VCaP (cell line): ENCODE measurements at regions not wholly inside any gene's neighbourhood (a gene's known extent, or its start where the extent isn't known, plus 50 kb on each side); places are given as distances from the start of the nearest gene placed in this dataset.
A peak's percentile ranks its signal among the peaks of the same experiment; 100 is the strongest.

Experiments
- H3K27ac ChIP-seq: fragments of 450-650 bp; 2 replicates; pipeline ENCODE4 v1.5.1; 2017
- TF ChIP-seq, protein P1 (sequence below): fragments of 450-650 bp; conservative IDR thresholded peaks from 2 replicates; pipeline ENCODE4 v1.5.1; 2017; ENCODE audit warnings: mild to moderate bottlenecking, moderate library complexity

DNA sequence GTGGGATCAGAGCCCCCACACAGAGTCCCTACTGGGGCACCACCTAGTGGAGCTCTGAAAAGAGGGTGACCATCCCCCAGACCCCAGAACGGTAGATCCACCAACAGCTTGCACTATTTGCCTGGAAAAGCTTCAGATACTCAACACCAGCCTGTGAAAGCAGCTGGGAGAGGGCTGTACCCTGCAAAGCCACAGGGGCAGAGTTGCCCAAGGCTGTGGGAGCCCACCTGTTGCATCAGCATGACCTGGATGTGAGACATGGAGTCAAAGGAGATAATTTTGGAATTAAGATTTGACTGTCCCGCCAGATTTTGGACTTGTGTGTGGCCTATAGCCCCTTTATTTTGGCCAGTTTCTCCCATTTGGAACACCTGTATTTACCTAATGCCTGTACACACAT, 260.4 kb downstream of the TBX18 start:
- TF ChIP-seq, protein P1, sequence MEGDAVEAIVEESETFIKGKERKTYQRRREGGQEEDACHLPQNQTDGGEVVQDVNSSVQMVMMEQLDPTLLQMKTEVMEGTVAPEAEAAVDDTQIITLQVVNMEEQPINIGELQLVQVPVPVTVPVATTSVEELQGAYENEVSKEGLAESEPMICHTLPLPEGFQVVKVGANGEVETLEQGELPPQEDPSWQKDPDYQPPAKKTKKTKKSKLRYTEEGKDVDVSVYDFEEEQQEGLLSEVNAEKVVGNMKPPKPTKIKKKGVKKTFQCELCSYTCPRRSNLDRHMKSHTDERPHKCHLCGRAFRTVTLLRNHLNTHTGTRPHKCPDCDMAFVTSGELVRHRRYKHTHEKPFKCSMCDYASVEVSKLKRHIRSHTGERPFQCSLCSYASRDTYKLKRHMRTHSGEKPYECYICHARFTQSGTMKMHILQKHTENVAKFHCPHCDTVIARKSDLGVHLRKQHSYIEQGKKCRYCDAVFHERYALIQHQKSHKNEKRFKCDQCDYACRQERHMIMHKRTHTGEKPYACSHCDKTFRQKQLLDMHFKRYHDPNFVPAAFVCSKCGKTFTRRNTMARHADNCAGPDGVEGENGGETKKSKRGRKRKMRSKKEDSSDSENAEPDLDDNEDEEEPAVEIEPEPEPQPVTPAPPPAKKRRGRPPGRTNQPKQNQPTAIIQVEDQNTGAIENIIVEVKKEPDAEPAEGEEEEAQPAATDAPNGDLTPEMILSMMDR: no peak
- no peak overlapping the region for H3K27ac ChIP-seq

DNA sequence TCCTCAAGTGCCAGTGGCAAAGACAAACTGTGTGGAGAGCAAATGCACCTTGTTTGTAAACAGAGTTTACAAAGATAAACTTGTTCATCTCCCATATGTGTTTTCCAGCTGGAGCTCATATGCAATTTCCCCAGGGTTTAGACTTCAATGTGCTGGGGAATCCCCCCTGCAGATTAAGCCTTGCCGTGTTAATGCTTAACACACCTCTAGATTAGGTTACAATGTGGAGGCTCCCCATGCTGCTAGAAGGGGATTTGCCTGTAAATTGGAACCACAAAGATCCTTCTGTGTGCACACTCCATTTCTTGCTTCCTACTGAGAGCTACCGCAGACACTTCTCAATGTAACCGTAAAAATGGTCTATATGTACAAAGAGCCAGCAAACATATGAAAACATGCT, 263.1 kb downstream of the TBX18 start:
- TF ChIP-seq, protein P1: no peak
- no peak overlapping the region for H3K27ac ChIP-seq

DNA sequence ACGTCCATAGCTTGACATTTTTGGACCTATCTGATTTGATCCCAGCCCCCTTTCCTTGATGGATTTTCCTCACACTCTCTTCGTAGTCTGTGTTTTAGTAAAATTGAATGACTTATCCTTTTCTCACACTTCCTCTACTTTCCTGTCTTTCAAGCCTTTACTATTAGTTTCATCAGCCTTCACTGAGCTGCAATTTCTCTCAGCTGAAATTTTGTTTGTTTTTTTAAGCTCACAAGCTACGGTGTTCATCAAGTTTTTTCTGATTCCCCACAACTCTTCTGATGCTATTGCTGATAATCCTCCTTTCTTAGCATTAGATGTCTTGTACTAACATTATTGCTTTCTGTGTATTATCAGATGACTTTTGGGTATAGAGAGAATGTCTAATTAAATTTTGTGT, 263.7 kb downstream of the TBX18 start:
- H3K27ac ChIP-seq: no peak overlapping the region
- TF ChIP-seq, protein P1: no peak

DNA sequence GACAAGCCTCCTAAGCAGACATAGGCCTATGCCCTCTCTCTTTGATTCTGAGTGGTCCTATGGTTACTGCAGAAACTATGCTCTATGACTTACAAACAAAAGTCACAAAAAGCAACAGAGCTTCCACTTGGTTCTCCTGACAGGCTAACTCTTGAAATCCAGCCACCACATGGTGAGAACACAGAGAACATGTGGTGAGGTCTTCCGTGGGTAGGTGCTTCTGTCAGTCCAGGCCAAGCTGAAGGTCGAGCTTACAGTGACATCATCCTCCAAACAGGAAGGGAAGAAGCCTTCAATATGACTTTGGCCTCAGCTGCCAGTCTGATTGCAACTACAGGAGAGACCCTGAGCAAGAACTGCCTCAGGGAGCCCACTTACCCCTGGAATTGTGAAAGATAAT, 265.5 kb downstream of the TBX18 start:
- TF ChIP-seq, protein P1: no peak
- no peak overlapping the region for H3K27ac ChIP-seq

DNA sequence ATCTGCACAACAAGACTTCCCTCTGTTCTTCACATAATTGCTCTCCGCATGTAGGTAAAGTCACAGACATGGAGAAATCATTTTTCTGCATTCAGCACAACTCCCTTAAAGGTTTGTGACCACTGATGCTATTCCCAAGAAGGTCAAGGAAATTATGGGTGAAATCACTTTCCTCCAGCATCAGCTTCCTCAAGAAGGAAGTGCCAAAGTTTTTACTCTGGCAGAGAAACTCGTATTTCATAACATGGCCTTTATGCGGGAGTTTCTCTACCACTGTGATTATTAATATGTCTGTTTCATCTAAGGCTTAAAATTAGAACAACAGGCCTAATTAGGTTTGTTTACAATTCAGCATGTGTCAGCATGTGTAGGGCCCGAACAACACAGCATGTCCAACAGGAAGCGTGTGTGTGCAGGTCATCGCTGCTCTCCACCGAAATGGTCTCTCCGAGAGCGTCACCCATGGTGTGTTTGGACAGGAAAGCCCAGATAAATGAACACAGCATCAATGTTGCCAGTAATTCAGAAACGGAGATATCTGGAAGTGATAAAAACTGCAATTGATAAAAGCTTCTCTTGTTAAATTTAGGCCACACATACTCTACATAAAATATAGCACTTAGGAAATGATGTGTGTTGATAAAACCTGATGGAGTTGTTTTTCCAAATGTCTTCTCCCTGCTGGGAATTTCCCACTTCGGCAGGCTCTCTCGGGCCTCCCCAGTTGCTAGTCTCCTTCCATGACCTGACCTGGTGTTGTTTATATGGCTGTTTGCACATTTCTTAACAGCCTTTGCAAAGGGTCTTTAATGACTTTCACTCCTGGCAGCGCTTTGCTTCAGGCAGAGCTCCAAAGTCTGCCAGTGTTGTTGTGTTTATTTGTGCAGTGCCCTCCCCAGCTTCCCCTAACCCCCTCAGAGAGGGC, 265.1 kb upstream of the CEP162 start:
- TF ChIP-seq, protein P1: no peak
- peak overlapping the region; percentile 49 for H3K27ac ChIP-seq

DNA sequence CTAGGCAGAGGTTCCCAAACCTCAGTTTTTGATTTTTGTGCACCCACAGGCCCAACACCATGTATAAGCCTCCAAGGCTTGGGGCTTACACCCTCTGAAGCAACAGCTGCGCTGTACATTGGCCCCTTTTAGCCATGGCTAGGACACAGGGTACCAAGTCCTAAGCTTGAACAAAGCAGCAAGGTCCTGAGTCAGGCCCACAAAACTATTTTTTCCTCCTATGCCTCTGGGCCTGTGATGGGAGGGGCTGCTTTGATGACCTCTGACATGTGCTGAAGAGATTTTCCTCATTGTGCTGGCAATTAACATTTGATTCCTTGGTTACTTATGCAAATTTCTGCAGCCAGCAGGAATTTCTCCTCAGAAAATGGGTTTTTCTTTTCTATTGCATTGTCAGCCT, 262.2 kb upstream of the CEP162 start:
- no peak overlapping the region for H3K27ac ChIP-seq
- TF ChIP-seq, protein P1: no peak

DNA sequence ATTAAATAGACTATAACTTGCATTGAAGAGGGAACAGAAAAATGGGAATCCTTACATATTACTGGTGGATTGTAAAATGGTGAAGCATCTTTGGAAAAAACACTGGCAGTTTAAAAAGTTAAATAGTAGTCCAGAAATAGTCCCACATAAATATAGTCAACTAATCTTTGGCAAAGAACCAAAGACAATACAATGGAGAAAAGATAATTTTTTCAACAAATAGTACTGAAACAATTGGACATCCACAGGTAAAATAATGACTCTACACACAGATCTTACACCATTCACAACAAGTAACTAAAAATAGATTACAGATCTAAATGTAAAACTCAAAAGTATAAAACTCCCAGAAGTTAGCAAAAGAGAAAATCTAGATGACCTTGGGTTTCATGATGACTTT, 259.1 kb upstream of the CEP162 start:
- no peak overlapping the region for H3K27ac ChIP-seq
- TF ChIP-seq, protein P1: no peak
